ENCODE measurements at regions not wholly inside any gene's neighbourhood (a gene's known extent, or its start where the extent isn't known, plus 50 kb on each side); places are given as distances from the start of the nearest gene placed in this dataset.

DNA sequence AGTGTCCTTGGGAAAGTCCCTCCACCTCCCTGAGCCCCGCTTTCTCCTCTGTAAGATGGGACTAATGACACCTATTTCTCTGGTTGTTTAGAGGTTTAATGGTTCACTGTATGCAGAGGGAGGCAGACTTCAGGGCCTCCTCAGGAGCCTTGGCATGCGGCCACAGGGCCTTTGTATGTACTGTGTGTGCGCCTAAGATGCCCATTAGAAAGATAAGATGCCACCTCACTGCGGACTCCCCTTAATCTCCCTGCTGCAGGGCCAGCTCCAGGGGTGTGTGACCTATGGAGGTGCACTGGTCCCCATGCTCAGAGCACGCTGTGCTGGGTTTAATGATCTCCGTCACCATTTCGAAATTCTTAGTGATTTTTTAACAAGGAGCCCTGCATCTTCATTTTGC, 59.3 kb downstream of the TMEM235 start:
- no peaks in the 10 kb centered on the region for H3K9me3 ChIP-seq
- no peaks in the 10 kb centered on the region for H3K36me3 ChIP-seq
- H3K27me3 ChIP-seq: no peaks in the 10 kb centered on the region
- no peaks in the 10 kb centered on the region for H3K4me1 ChIP-seq
- no peak for DNase-seq (ENCODE audit: extremely low spot score in 2 of 2)
- no peak overlapping the region for H3K4me3 ChIP-seq
- H3K27ac ChIP-seq: no peak overlapping the region
- intact Hi-C loops (cut with DNase I): loop anchor here (5.0 kb wide), 1 partner anchor 132 kb away; no protein-coding TSS in a partner anchor
- TF ChIP-seq POLR2A (IDR thresholded peaks at IDR 0.05): no peak
- TF ChIP-seq POLR2AphosphoS5 (IDR thresholded peaks at IDR 0.05; ENCODE audit: insufficient read depth in 1 of 2, low read depth in 1 of 2): no peak
- TF ChIP-seq, protein P1, sequence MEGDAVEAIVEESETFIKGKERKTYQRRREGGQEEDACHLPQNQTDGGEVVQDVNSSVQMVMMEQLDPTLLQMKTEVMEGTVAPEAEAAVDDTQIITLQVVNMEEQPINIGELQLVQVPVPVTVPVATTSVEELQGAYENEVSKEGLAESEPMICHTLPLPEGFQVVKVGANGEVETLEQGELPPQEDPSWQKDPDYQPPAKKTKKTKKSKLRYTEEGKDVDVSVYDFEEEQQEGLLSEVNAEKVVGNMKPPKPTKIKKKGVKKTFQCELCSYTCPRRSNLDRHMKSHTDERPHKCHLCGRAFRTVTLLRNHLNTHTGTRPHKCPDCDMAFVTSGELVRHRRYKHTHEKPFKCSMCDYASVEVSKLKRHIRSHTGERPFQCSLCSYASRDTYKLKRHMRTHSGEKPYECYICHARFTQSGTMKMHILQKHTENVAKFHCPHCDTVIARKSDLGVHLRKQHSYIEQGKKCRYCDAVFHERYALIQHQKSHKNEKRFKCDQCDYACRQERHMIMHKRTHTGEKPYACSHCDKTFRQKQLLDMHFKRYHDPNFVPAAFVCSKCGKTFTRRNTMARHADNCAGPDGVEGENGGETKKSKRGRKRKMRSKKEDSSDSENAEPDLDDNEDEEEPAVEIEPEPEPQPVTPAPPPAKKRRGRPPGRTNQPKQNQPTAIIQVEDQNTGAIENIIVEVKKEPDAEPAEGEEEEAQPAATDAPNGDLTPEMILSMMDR (IDR thresholded peaks at IDR 0.05): no peak

All from vagina (tissue), 2 donors.